A549 (cell line): ENCODE measurements at regions not wholly inside any gene's neighbourhood (a gene's known extent, or its start where the extent isn't known, plus 50 kb on each side); places are given as distances from the start of the nearest gene placed in this dataset.

Source experiments
- ATAC-seq, 2 experiments: fragments of 200-7000 bp in 1 of 2; fragments of >200 bp in 1 of 2; cut with Nextera tagmentation in 1 of 2; cut with Tn5 transposase in 1 of 2; 3 replicates each; pipeline versions ENCODE4 v1.8.0 to v1.9.1; 2018 to 2020; ENCODE audit warnings: mild to moderate bottlenecking in 1 of 2, moderate library complexity in 1 of 2
- CTCF ChIA-PET: fragments of 300-600 bp; sonication (Branson Sonifier 250); formaldehyde crosslinking; extraction: SDS; loops from one replicate; lab custom pipeline; 2021; ENCODE audit warnings: antibody characterized with exemption, inconsistent platforms; lab: Yijun Ruan, JAX
- POLR2A ChIA-PET: fragments of 350-600 bp; formaldehyde crosslinking; extraction: SDS; loops from one replicate; lab custom pipeline; 2021; ENCODE audit warnings: antibody characterized with exemption, inconsistent platforms; lab: Yijun Ruan, JAX
- DNase-seq, 2 experiments: peaks; one replicate each; pipeline versions ENCODE4 v3.0.0 to v3.0.0-alpha.2; 2011 to 2016; ENCODE audit warnings: low read depth in 1 of 2, low spot score in 1 of 2
- FAIRE-seq: peaks from 2 replicates; lab custom pipeline; 2011; peaks lifted over from hg19 to GRCh38; lab: Jason Lieb, UNC
- H3K27ac ChIP-seq, 2 experiments: fragments of >200 bp; sonication (Bioruptor Twin); formaldehyde crosslinking; 3 replicates each; pipeline ENCODE4 v1.5.1; 2016 to 2017
- H3K4me1 ChIP-seq: fragments of >200 bp; sonication (Bioruptor Twin); formaldehyde crosslinking; 3 replicates; pipeline ENCODE4 v1.6.1; 2016
- H3K4me2 ChIP-seq: fragments of >200 bp; sonication (Bioruptor Twin); formaldehyde crosslinking; 3 replicates; pipeline ENCODE4 v1.6.1; 2016
- H3K4me3 ChIP-seq: fragments of >200 bp; sonication (Bioruptor Twin); formaldehyde crosslinking; 3 replicates; pipeline ENCODE4 v1.5.1; 2016
- H3K9me3 ChIP-seq: fragments of >200 bp; sonication (Bioruptor Twin); formaldehyde crosslinking; 3 replicates; pipeline ENCODE4 v1.6.1; 2016
- CHD2 ChIP-seq: fragments of 150-350 bp; IDR thresholded peaks from 2 replicates; pipeline ENCODE4 v1.6.1; 2014; ENCODE audit warnings: low read length; ENCODE audit not compliant: partially characterized antibody
- CHD4 ChIP-seq: fragments of 200-600 bp; sonication (generic); IDR thresholded peaks from 2 replicates; pipeline ENCODE4 v1.6.1; 2016; ENCODE audit warnings: antibody characterized with exemption, mild to moderate bottlenecking, borderline replicate concordance
- EP300 ChIP-seq, 2 experiments: fragments of >200 bp; sonication (Bioruptor Twin); formaldehyde crosslinking; IDR thresholded peaks; 2 replicates in 1 of 2; 3 replicates in 1 of 2; pipeline ENCODE4 v1.6.1; 2016 to 2017
- FOSL2 ChIP-seq, 2 experiments: fragments of 450-650 bp in 1 of 2; fragments of >200 bp in 1 of 2; sonication (Bioruptor Twin) in 1 of 2; formaldehyde crosslinking; IDR thresholded peaks; 2 replicates each; pipeline versions ENCODE4 v1.5.0 to v1.6.1; 2016 to 2020; ENCODE audit warnings: mild to moderate bottlenecking in 1 of 2, moderate library complexity in 1 of 2
- FOXS1 ChIP-seq: fragments of 250-450 bp; sonication (Bioruptor Pico); IDR thresholded peaks from 2 replicates; pipeline ENCODE4 v1.5.0; 2020; ENCODE audit warnings: mild to moderate bottlenecking, moderate library complexity
- HMGXB4 ChIP-seq: fragments of 250-450 bp; sonication (Bioruptor Pico); IDR thresholded peaks from 2 replicates; pipeline ENCODE4 v1.5.0; 2021; ENCODE audit warnings: mild to moderate bottlenecking, moderate library complexity, borderline replicate concordance
- HOXB13 ChIP-seq: fragments of 250-450 bp; sonication (Bioruptor Pico); IDR thresholded peaks from 2 replicates; pipeline ENCODE4 v1.5.0; 2020; ENCODE audit warnings: low read depth, mild to moderate bottlenecking, moderate library complexity
- HOXB5 ChIP-seq: fragments of 250-450 bp; sonication (Bioruptor Pico); IDR thresholded peaks from 2 replicates; pipeline ENCODE4 v1.5.0; 2020; ENCODE audit warnings: mild to moderate bottlenecking, moderate library complexity
- JUNB ChIP-seq: fragments of >200 bp; sonication (Bioruptor Twin); formaldehyde crosslinking; IDR thresholded peaks from 2 replicates; pipeline ENCODE4 v1.6.1; 2016
- MYC ChIP-seq: IDR thresholded peaks from 2 replicates; pipeline ENCODE4 v1.6.1; 2012; ENCODE audit warnings: mild to moderate bottlenecking, inconsistent platforms, low read length, improper control_type of control experiment, borderline replicate concordance
- NFE2L2 ChIP-seq: fragments of 150-350 bp; conservative IDR thresholded peaks from 2 replicates; pipeline ENCODE4 v1.6.1; 2014; ENCODE audit warnings: low read length
- POLR2A ChIP-seq: IDR thresholded peaks from 2 replicates; pipeline ENCODE4 v1.6.1; 2012; ENCODE audit warnings: mild to moderate bottlenecking, low read length
- RFX5 ChIP-seq: fragments of 450-650 bp; IDR thresholded peaks from 2 replicates; pipeline ENCODE4 v1.7.1; 2014; ENCODE audit warnings: antibody characterized with exemption, mild to moderate bottlenecking, moderate library complexity
- ZC3H11A ChIP-seq: fragments of 450-650 bp; IDR thresholded peaks from 2 replicates; pipeline ENCODE4 v1.6.1; 2014; ENCODE audit warnings: antibody characterized with exemption, mild to moderate bottlenecking
- WGBS: methylation state at CpG from one replicate; pipeline ENCODE4 v1.1.6; 2017; ENCODE audit errors: missing lambda C conversion rate; 5-methylcytosine and 5-hydroxymethylcytosine counted together
- TF ChIP-seq, protein P1 (sequence below): fragments of 150-350 bp; IDR thresholded peaks from 2 replicates; pipeline ENCODE4 v1.6.1; 2014; ENCODE audit warnings: low read depth, mild to moderate bottlenecking, low read length
- TF ChIP-seq, protein P2 (sequence below): IDR thresholded peaks from 2 replicates; pipeline ENCODE4 v1.6.1; 2012
- TF ChIP-seq, protein P3 (sequence below): fragments of >200 bp; sonication (Bioruptor Twin); formaldehyde crosslinking; IDR thresholded peaks from 3 replicates; pipeline ENCODE4 v1.5.1; 2016
- TF ChIP-seq, protein P4 (sequence below): fragments of 450-650 bp; IDR thresholded peaks from 2 replicates; pipeline ENCODE4 v1.6.1; 2014; ENCODE audit warnings: antibody characterized with exemption

DNA sequence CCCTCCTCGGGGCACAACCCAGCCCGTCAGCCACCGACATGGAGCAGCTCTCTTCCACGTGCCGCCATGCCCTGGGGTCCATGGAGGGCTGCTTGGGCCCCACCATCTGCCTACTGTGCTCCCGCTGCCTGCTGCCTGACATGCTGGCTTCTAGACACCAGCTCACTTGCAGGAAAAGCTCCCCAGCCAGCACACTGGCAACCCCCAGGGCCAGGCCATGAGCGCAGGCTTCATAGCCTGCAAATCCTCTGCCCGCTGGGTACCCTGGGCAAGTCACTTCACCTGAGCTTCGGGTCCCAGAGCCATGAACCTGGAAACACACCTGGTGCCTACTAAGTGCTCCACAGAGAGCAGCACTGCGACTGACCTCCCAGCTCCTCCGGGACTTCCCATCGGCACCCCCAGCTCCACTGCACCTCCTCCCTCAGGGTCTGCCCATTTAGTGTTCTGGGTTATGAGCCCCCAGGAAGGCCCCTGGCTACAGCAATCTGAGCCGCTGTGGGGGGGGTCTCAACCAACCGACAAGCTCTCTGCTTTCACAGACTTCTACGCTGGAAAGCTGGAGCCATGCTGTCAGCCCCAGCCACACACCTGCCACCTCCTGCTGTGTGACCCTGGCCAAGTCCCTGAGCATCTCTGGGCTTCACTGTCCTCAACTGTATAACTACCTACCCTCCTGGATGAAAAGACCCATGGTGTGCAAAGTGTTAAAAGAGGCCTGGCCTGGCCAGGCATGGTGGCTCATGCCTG lies 139.2 kb downstream of the CRYBB2 start:
- TF ChIP-seq, protein P1, sequence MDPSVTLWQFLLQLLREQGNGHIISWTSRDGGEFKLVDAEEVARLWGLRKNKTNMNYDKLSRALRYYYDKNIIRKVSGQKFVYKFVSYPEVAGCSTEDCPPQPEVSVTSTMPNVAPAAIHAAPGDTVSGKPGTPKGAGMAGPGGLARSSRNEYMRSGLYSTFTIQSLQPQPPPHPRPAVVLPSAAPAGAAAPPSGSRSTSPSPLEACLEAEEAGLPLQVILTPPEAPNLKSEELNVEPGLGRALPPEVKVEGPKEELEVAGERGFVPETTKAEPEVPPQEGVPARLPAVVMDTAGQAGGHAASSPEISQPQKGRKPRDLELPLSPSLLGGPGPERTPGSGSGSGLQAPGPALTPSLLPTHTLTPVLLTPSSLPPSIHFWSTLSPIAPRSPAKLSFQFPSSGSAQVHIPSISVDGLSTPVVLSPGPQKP = no peak
- no peak for TF ChIP-seq CHD2
- no peak for TF ChIP-seq RFX5
- TF ChIP-seq FOSL2 (IDR thresholded peaks at IDR 0.05) = no peak
- TF ChIP-seq FOSL2 (CRISPR knock-in tag; IDR thresholded peaks at IDR 0.05) = no peak
- TF ChIP-seq, protein P2, sequence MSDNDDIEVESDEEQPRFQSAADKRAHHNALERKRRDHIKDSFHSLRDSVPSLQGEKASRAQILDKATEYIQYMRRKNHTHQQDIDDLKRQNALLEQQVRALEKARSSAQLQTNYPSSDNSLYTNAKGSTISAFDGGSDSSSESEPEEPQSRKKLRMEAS = no peak
- TF ChIP-seq, protein P3, sequence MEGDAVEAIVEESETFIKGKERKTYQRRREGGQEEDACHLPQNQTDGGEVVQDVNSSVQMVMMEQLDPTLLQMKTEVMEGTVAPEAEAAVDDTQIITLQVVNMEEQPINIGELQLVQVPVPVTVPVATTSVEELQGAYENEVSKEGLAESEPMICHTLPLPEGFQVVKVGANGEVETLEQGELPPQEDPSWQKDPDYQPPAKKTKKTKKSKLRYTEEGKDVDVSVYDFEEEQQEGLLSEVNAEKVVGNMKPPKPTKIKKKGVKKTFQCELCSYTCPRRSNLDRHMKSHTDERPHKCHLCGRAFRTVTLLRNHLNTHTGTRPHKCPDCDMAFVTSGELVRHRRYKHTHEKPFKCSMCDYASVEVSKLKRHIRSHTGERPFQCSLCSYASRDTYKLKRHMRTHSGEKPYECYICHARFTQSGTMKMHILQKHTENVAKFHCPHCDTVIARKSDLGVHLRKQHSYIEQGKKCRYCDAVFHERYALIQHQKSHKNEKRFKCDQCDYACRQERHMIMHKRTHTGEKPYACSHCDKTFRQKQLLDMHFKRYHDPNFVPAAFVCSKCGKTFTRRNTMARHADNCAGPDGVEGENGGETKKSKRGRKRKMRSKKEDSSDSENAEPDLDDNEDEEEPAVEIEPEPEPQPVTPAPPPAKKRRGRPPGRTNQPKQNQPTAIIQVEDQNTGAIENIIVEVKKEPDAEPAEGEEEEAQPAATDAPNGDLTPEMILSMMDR = no peak
- no peak for TF ChIP-seq HMGXB4
- TF ChIP-seq JUNB = no peak
- no peak for TF ChIP-seq POLR2A
- TF ChIP-seq ZC3H11A = no peak
- TF ChIP-seq, protein P4, sequence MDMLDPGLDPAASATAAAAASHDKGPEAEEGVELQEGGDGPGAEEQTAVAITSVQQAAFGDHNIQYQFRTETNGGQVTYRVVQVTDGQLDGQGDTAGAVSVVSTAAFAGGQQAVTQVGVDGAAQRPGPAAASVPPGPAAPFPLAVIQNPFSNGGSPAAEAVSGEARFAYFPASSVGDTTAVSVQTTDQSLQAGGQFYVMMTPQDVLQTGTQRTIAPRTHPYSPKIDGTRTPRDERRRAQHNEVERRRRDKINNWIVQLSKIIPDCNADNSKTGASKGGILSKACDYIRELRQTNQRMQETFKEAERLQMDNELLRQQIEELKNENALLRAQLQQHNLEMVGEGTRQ = no peak
- no peak for TF ChIP-seq EP300 (IDR thresholded peaks at IDR 0.05)
- no peak for TF ChIP-seq FOXS1
- TF ChIP-seq, all 56 proteins: peak for 0
- POLR2A ChIA-PET = no interaction called here

GRCh38 chr22:25359601-25360261 lies 140.3 kb downstream of the CRYBB2 start:
- 98% methylated on average over 18 of the region's 26 CpGs for WGBS
- Histone ChIP-seq H3K27ac (no peak overlapping the region), H3K4me1 (no peaks in the 10 kb centered on the region), H3K9me3 (no peaks in the 10 kb centered on the region)
- POLR2A ChIA-PET = no interaction called here
- no peak for ATAC-seq
- TF ChIP-seq NFE2L2 (no peak), MYC (no peak), HOXB5 (CRISPR knock-in tag) (no peak), POLR2A (no peak), CHD4 (no peak), HOXB13 (no peak), ZC3H11A (no peak)
- TF ChIP-seq, all 56 proteins: peak for 0
- Histone ChIP-seq H3K4me3 (no peak overlapping the region), H3K4me2 (no peak overlapping the region)
- DNase-seq (no peak), FAIRE-seq (no peak)
- CTCF ChIA-PET = interaction anchor here (1.9 kb wide), 1 partner anchor 62 kb away, joined by 4 read pairs; no protein-coding TSS in a partner anchor

More for the DNA sequence above, 139.2 kb downstream of the CRYBB2 start:
- Histone ChIP-seq H3K4me2 (no peak overlapping the region), H3K4me3 (no peak overlapping the region), H3K9me3 (no peaks in the 10 kb centered on the region), H3K27ac (no peak overlapping the region), H3K4me1 (no peaks in the 10 kb centered on the region)
- 94% methylated on average over 10 of the region's 15 CpGs for WGBS
- ATAC-seq = no peak
- no peak for FAIRE-seq
- CTCF ChIA-PET = interaction anchor here (1.9 kb wide), 1 partner anchor 63 kb away, joined by 4 read pairs; no protein-coding TSS in a partner anchor
- no peak for DNase-seq
